A549 (cell line): ENCODE measurements at regions not wholly inside any gene's neighbourhood (a gene's known extent, or its start where the extent isn't known, plus 50 kb on each side); places are given as distances from the start of the nearest gene placed in this dataset.

ENCODE experiments used
- ATAC-seq, 2 experiments: fragments of 200-7000 bp in 1 of 2; fragments of >200 bp in 1 of 2; cut with Nextera tagmentation in 1 of 2; cut with Tn5 transposase in 1 of 2; 3 replicates each; pipeline versions ENCODE4 v1.8.0 to v1.9.1; 2018 to 2020; ENCODE audit warnings: mild to moderate bottlenecking in 1 of 2, moderate library complexity in 1 of 2
- CTCF ChIA-PET: fragments of 300-600 bp; sonication (Branson Sonifier 250); formaldehyde crosslinking; extraction: SDS; loops from one replicate; lab custom pipeline; 2021; ENCODE audit warnings: antibody characterized with exemption, inconsistent platforms; lab: Yijun Ruan, JAX
- POLR2A ChIA-PET: fragments of 350-600 bp; formaldehyde crosslinking; extraction: SDS; loops from one replicate; lab custom pipeline; 2021; ENCODE audit warnings: antibody characterized with exemption, inconsistent platforms; lab: Yijun Ruan, JAX
- DNase-seq, 2 experiments: peaks; one replicate each; pipeline versions ENCODE4 v3.0.0 to v3.0.0-alpha.2; 2011 to 2016; ENCODE audit warnings: low read depth in 1 of 2, low spot score in 1 of 2
- FAIRE-seq: peaks from 2 replicates; lab custom pipeline; 2011; peaks lifted over from hg19 to GRCh38; lab: Jason Lieb, UNC
- H3K27ac ChIP-seq, 2 experiments: fragments of >200 bp; sonication (Bioruptor Twin); formaldehyde crosslinking; 3 replicates each; pipeline ENCODE4 v1.5.1; 2016 to 2017
- H3K4me1 ChIP-seq: fragments of >200 bp; sonication (Bioruptor Twin); formaldehyde crosslinking; 3 replicates; pipeline ENCODE4 v1.6.1; 2016
- H3K4me2 ChIP-seq: fragments of >200 bp; sonication (Bioruptor Twin); formaldehyde crosslinking; 3 replicates; pipeline ENCODE4 v1.6.1; 2016
- H3K4me3 ChIP-seq: fragments of >200 bp; sonication (Bioruptor Twin); formaldehyde crosslinking; 3 replicates; pipeline ENCODE4 v1.5.1; 2016
- H3K9me3 ChIP-seq: fragments of >200 bp; sonication (Bioruptor Twin); formaldehyde crosslinking; 3 replicates; pipeline ENCODE4 v1.6.1; 2016
- ATOH8 ChIP-seq: fragments of 250-450 bp; sonication (Bioruptor Pico); IDR thresholded peaks from 2 replicates; pipeline ENCODE4 v1.5.0; 2020; ENCODE audit warnings: low read depth, mild to moderate bottlenecking, moderate library complexity
- BCL3 ChIP-seq: fragments of >200 bp; sonication (Bioruptor Twin); formaldehyde crosslinking; IDR thresholded peaks from 3 replicates; pipeline ENCODE4 v1.6.1; 2016
- BHLHE40 ChIP-seq: IDR thresholded peaks from 2 replicates; pipeline ENCODE4 v1.6.1; 2012; ENCODE audit warnings: low read depth, low read length, inconsistent platforms
- CBX2 ChIP-seq: fragments of 200-600 bp; sonication (generic); IDR thresholded peaks from 2 replicates; pipeline ENCODE4 v1.6.1; 2016; ENCODE audit warnings: low read depth, mild to moderate bottlenecking, borderline replicate concordance
- CHD4 ChIP-seq: fragments of 200-600 bp; sonication (generic); IDR thresholded peaks from 2 replicates; pipeline ENCODE4 v1.6.1; 2016; ENCODE audit warnings: antibody characterized with exemption, mild to moderate bottlenecking, borderline replicate concordance
- FOSL2 ChIP-seq, 2 experiments: fragments of 450-650 bp in 1 of 2; fragments of >200 bp in 1 of 2; sonication (Bioruptor Twin) in 1 of 2; formaldehyde crosslinking; IDR thresholded peaks; 2 replicates each; pipeline versions ENCODE4 v1.5.0 to v1.6.1; 2016 to 2020; ENCODE audit warnings: mild to moderate bottlenecking in 1 of 2, moderate library complexity in 1 of 2
- GATA3 ChIP-seq: IDR thresholded peaks from 2 replicates; pipeline ENCODE4 v1.6.1; 2012; ENCODE audit warnings: borderline replicate concordance
- HDAC2 ChIP-seq: fragments of 200-600 bp; sonication (generic); IDR thresholded peaks from 2 replicates; pipeline ENCODE4 v1.6.1; 2016
- HOXA7 ChIP-seq: fragments of 250-450 bp; sonication (Bioruptor Pico); IDR thresholded peaks from 2 replicates; pipeline ENCODE4 v1.5.0; 2020; ENCODE audit warnings: mild to moderate bottlenecking, moderate library complexity
- MAFK ChIP-seq: fragments of 450-650 bp; IDR thresholded peaks from 2 replicates; pipeline ENCODE4 v1.6.1; 2014; ENCODE audit not compliant: partially characterized antibody
- MYC ChIP-seq: IDR thresholded peaks from 2 replicates; pipeline ENCODE4 v1.6.1; 2012; ENCODE audit warnings: mild to moderate bottlenecking, inconsistent platforms, low read length, improper control_type of control experiment, borderline replicate concordance
- NR3C1 ChIP-seq: fragments of >200 bp; sonication (Bioruptor Twin); formaldehyde crosslinking; IDR thresholded peaks from 3 replicates; pipeline ENCODE4 v1.6.1; 2017
- PHF8 ChIP-seq: fragments of 200-600 bp; sonication (generic); IDR thresholded peaks from 2 replicates; pipeline ENCODE4 v1.6.1; 2016; ENCODE audit warnings: low read depth, mild to moderate bottlenecking, antibody characterized with exemption, moderate library complexity, borderline replicate concordance
- RCOR1 ChIP-seq: fragments of 150-350 bp; IDR thresholded peaks from 2 replicates; pipeline ENCODE4 v1.6.1; 2014; ENCODE audit warnings: antibody characterized with exemption, low read length, low read depth
- RNF2 ChIP-seq: fragments of 200-600 bp; sonication (generic); IDR thresholded peaks from 2 replicates; pipeline ENCODE4 v1.6.1; 2016; ENCODE audit warnings: low read depth, mild to moderate bottlenecking, antibody characterized with exemption, moderate library complexity, borderline replicate concordance
- SMC3 ChIP-seq: fragments of >200 bp; sonication (Bioruptor Twin); formaldehyde crosslinking; IDR thresholded peaks from 3 replicates; pipeline ENCODE4 v1.6.1; 2018; ENCODE audit warnings: inconsistent platforms
- ZC3H11A ChIP-seq: fragments of 450-650 bp; IDR thresholded peaks from 2 replicates; pipeline ENCODE4 v1.6.1; 2014; ENCODE audit warnings: antibody characterized with exemption, mild to moderate bottlenecking
- WGBS: methylation state at CpG from one replicate; pipeline ENCODE4 v1.1.6; 2017; ENCODE audit errors: missing lambda C conversion rate; 5-methylcytosine and 5-hydroxymethylcytosine counted together
- TF ChIP-seq, protein P1 (sequence below): fragments of >200 bp; sonication (Bioruptor Twin); formaldehyde crosslinking; IDR thresholded peaks from 2 replicates; pipeline ENCODE4 v1.6.1; 2016
- TF ChIP-seq, protein P2 (sequence below): IDR thresholded peaks from 2 replicates; pipeline ENCODE4 v1.6.1; 2012

DNA sequence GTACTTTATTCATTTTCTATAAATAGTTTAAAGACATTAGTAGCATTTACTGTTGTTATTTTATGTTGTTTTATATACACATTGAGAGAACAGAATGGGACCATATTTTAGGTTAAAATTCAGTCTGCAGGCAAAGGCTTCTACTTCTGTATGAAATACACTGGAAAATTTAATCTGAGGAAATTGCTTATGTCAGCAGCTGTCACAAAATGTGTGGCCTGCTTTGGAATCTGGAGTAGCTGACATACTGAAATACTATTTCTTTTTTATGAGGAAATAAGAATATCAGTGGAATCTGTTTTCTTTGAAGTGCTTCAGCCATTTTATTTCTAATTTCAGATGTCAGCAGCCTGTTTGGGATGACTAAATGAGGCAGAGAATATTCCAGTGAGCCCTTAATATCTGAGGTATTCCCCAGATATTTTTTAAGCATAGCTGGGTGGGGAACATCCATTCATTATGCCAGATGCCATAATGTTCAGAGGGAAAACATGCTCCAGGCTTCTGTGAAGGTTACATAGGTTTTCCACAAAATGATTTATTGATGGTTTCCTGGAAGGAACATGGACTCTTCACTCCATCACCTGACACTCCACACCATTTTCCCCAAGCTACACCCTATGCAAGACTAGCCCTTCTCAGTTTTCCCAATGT is 267.1 kb downstream of the ARL4A start:
- Histone ChIP-seq H3K27ac (no peak overlapping the region), H3K4me1 (peaks cover 15% of the 10 kb centered on the region), H3K4me3 (no peak overlapping the region), H3K4me2 (no peak overlapping the region), H3K9me3 (no peaks in the 10 kb centered on the region)
- TF ChIP-seq MAFK (peak; percentile 76), PHF8 (no peak)
- POLR2A ChIA-PET: no interaction called here
- DNase-seq (no peak), ATAC-seq (no peak), FAIRE-seq (no peak)
- CTCF ChIA-PET: no interaction called here

GRCh38 chr7:12957487-12957886 is 270.1 kb downstream of the ARL4A start:
- Histone ChIP-seq H3K27ac (no peak overlapping the region), H3K4me1 (no peaks in the 10 kb centered on the region; the same call in 2 of the 3 replicates), H3K4me3 (no peak overlapping the region), H3K9me3 (no peaks in the 10 kb centered on the region), H3K4me2 (no peak overlapping the region)
- CTCF ChIA-PET: interaction anchor here (0.6 kb wide), 2 partner anchors 190 to 1807 kb away, joined by 3 read pairs; no protein-coding TSS in a partner anchor
- FAIRE-seq: no peak
- no peak for DNase-seq
- no peak for TF ChIP-seq GATA3
- TF ChIP-seq RCOR1: no peak
- TF ChIP-seq HOXA7 (CRISPR knock-in tag): no peak
- TF ChIP-seq CBX2: no peak
- no peak for TF ChIP-seq MYC
- TF ChIP-seq ZC3H11A: no peak
- TF ChIP-seq BHLHE40: no peak
- TF ChIP-seq BCL3: no peak
- no peak for TF ChIP-seq SMC3
- WGBS: 83% methylated on average over 5 of the region's 5 CpGs
- POLR2A ChIA-PET: no interaction called here
- ATAC-seq: no peak

GRCh38 chr7:12961910-12962480 is 274.6 kb downstream of the ARL4A start:
- ChIA-PET POLR2A (no interaction called here), CTCF (interaction anchor here (1.1 kb wide), 1 partner anchor 12 kb away, joined by 3 read pairs; no protein-coding TSS in a partner anchor)
- no peak for TF ChIP-seq ATOH8 (CRISPR knock-in tag)
- no peak for TF ChIP-seq HDAC2
- no peak for TF ChIP-seq CBX2
- TF ChIP-seq ZC3H11A: no peak
- no peak for TF ChIP-seq RNF2
- TF ChIP-seq, protein P1, sequence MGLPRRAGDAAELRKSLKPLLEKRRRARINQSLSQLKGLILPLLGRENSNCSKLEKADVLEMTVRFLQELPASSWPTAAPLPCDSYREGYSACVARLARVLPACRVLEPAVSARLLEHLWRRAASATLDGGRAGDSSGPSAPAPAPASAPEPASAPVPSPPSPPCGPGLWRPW: no peak
- TF ChIP-seq, protein P2, sequence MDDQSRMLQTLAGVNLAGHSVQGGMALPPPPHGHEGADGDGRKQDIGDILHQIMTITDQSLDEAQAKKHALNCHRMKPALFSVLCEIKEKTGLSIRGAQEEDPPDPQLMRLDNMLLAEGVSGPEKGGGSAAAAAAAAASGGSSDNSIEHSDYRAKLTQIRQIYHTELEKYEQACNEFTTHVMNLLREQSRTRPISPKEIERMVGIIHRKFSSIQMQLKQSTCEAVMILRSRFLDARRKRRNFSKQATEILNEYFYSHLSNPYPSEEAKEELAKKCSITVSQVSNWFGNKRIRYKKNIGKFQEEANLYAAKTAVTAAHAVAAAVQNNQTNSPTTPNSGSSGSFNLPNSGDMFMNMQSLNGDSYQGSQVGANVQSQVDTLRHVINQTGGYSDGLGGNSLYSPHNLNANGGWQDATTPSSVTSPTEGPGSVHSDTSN: no peak
- TF ChIP-seq HOXA7 (CRISPR knock-in tag): no peak
- no peak for TF ChIP-seq NR3C1
- no peak for TF ChIP-seq CHD4
- no peak for TF ChIP-seq FOSL2 (IDR thresholded peaks at IDR 0.05)
- no peak for TF ChIP-seq FOSL2 (CRISPR knock-in tag; IDR thresholded peaks at IDR 0.05)
- Histone ChIP-seq H3K4me3 (no peak overlapping the region), H3K4me1 (no peaks in the 10 kb centered on the region), H3K27ac (no peak overlapping the region), H3K4me2 (no peak overlapping the region), H3K9me3 (no peaks in the 10 kb centered on the region)
- 76% methylated on average over 4 of the region's 4 CpGs for WGBS
- ATAC-seq: no peak
- peak; percentile 7 for FAIRE-seq
- no peak for DNase-seq
